Neural cell (in vitro differentiated cells): ENCODE measurements at regions not wholly inside any gene's neighbourhood (a gene's known extent, or its start where the extent isn't known, plus 50 kb on each side); places are given as distances from the start of the nearest gene placed in this dataset.
"Not testable (repeated sequence)": the region's sequence is repeated elsewhere in the genome, so short reads cannot be mapped to it uniquely, and the experiment has no call there.

Source experiments
- H2AFZ ChIP-seq: fragments of 200-600, 300-800 bp; sonication (generic), shearing (Covaris generic); 2 replicates; pipeline ENCODE4 v1.6.0; 2014; ENCODE audit warnings: low read depth, mild to moderate bottlenecking, antibody characterized with exemption, low read length, moderate library complexity
- H3F3A ChIP-seq: fragments of 200-600 bp; shearing (Covaris generic); 2 replicates; pipeline ENCODE4 v1.6.1; 2016; ENCODE audit warnings: mild to moderate bottlenecking, moderate library complexity, mixed read lengths, antibody characterized with exemption, low read length; ENCODE audit not compliant: insufficient read depth, poor library complexity, severe bottlenecking
- H3K27ac ChIP-seq: fragments of 200-600, 300-800 bp; sonication (generic), shearing (Covaris generic); 2 replicates; pipeline ENCODE4 v1.5.1; 2014; ENCODE audit warnings: mild to moderate bottlenecking, low read length, moderate library complexity
- H3K27me3 ChIP-seq: fragments of 300-800, 200-600 bp; sonication (generic), shearing (Covaris generic); 2 replicates; pipeline ENCODE4 v1.6.0; 2014; ENCODE audit warnings: mild to moderate bottlenecking, low read depth, low read length, moderate library complexity; ENCODE audit not compliant: insufficient read depth
- H3K36me3 ChIP-seq: fragments of 300-800, 200-600 bp; sonication (generic), shearing (Covaris generic); 2 replicates; pipeline ENCODE4 v1.5.1; 2014; ENCODE audit warnings: mild to moderate bottlenecking, antibody characterized with exemption, low read length, moderate library complexity; ENCODE audit not compliant: insufficient read depth
- H3K4me2 ChIP-seq: fragments of 300-800, 200-600 bp; sonication (generic), shearing (Covaris generic); 2 replicates; pipeline ENCODE4 v1.6.0; 2014; ENCODE audit warnings: mild to moderate bottlenecking, low read length
- H3K4me3 ChIP-seq: fragments of 300-800, 200-600 bp; sonication (generic), shearing (Covaris generic); 2 replicates; pipeline ENCODE4 v1.5.1; 2014; ENCODE audit warnings: mild to moderate bottlenecking, low read length, moderate library complexity
- H3K79me2 ChIP-seq: fragments of 200-600 bp; shearing (Covaris generic); replicated peaks from 2 replicates; pipeline ENCODE4 v1.6.0; 2014; ENCODE audit warnings: mild to moderate bottlenecking, low read length, moderate library complexity; ENCODE audit not compliant: insufficient read depth
- H3K9ac ChIP-seq: fragments of 300-800, 200-600 bp; sonication (generic), shearing (Covaris generic); 2 replicates; pipeline ENCODE4 v1.6.1; 2016; ENCODE audit warnings: mild to moderate bottlenecking, low read length, mixed read lengths
- H3K9me2 ChIP-seq: fragments of 200-600 bp; shearing (Covaris generic); 2 replicates; pipeline ENCODE4 v1.6.1; 2016; ENCODE audit warnings: mild to moderate bottlenecking, low read length, mixed read lengths; ENCODE audit not compliant: insufficient read depth
- H3K9me3 ChIP-seq: fragments of 200-600, 300-800 bp; sonication (generic), shearing (Covaris generic); 2 replicates; pipeline ENCODE4 v1.6.1; 2016; ENCODE audit warnings: mild to moderate bottlenecking, mixed run types, low read length, moderate library complexity, mixed read lengths
- H4K20me1 ChIP-seq: fragments of 200-600 bp; shearing (Covaris generic); 2 replicates; pipeline ENCODE4 v1.6.1; 2016; ENCODE audit warnings: mild to moderate bottlenecking, mixed run types; ENCODE audit not compliant: insufficient read depth
- CTCF ChIP-seq: fragments of 450-650 bp; IDR thresholded peaks from 2 replicates; pipeline ENCODE4 v1.5.1; 2014; ENCODE audit warnings: antibody characterized with exemption, mild to moderate bottlenecking, moderate library complexity; ENCODE audit not compliant: poor library complexity, severe bottlenecking
- EP300 ChIP-seq: fragments of 450-650 bp; conservative IDR thresholded peaks from 2 replicates; pipeline ENCODE4 v1.6.1; 2014; ENCODE audit warnings: antibody characterized with exemption, mild to moderate bottlenecking, moderate library complexity; ENCODE audit not compliant: poor library complexity, severe bottlenecking
- EZH2 ChIP-seq: fragments of 200-600, 300-800 bp; shearing (Covaris generic), sonication (generic); IDR thresholded peaks from 2 replicates; pipeline ENCODE4 v1.6.1; 2014; ENCODE audit warnings: antibody characterized with exemption, low read length, borderline replicate concordance, mild to moderate bottlenecking; ENCODE audit not compliant: insufficient read depth, poor library complexity, severe bottlenecking
- MXI1 ChIP-seq: fragments of 450-650 bp; conservative IDR thresholded peaks from 2 replicates; pipeline ENCODE4 v1.6.1; 2014; ENCODE audit warnings: antibody characterized with exemption, mild to moderate bottlenecking; ENCODE audit not compliant: poor library complexity, severe bottlenecking
- RAD21 ChIP-seq: fragments of 450-650 bp; conservative IDR thresholded peaks from 2 replicates; pipeline ENCODE4 v1.6.1; 2014; ENCODE audit warnings: antibody characterized with exemption, mild to moderate bottlenecking, moderate library complexity
- TAF1 ChIP-seq: IDR thresholded peaks from 2 replicates; pipeline ENCODE4 v1.6.1; 2012; ENCODE audit warnings: low read depth

- H3K36me3 ChIP-seq, H3K27ac ChIP-seq, H3F3A ChIP-seq, H3K27me3 ChIP-seq, H2AFZ ChIP-seq, H3K79me2 ChIP-seq, H3K4me2 ChIP-seq, H3K9me2 ChIP-seq, H4K20me1 ChIP-seq, H3K9me3 ChIP-seq, H3K9ac ChIP-seq, H3K4me3 ChIP-seq: not testable (repeated sequence)
Observed at GRCh38 chr11:109714444-109714843, 292.5 kb downstream of the C11orf87 start.

DNA sequence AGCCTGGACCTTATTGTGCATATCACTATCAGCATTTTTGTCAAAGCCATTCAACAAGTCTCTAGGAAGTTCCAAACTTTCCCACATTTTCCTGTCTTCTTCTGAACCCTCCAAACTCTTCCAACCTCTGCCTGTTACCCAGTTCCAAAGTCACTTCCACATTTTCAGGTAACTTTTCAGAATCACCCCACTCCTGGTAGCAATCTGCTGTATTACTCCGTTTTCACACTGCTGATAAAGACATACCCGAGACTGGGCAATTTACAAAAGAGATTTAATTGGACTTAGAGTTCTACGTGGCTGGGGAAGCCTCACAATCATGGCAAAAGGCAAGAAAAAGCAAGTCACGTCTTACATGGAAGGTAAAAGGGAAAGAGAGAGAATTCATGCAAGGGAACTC is 293.4 kb downstream of the C11orf87 start:
- not testable (repeated sequence) for H3K4me3 ChIP-seq, H3K9me3 ChIP-seq, H3K36me3 ChIP-seq, H3K9ac ChIP-seq, H4K20me1 ChIP-seq, H3K27ac ChIP-seq, H3K9me2 ChIP-seq, H3F3A ChIP-seq, H2AFZ ChIP-seq, H3K79me2 ChIP-seq, H3K4me2 ChIP-seq, H3K27me3 ChIP-seq

DNA sequence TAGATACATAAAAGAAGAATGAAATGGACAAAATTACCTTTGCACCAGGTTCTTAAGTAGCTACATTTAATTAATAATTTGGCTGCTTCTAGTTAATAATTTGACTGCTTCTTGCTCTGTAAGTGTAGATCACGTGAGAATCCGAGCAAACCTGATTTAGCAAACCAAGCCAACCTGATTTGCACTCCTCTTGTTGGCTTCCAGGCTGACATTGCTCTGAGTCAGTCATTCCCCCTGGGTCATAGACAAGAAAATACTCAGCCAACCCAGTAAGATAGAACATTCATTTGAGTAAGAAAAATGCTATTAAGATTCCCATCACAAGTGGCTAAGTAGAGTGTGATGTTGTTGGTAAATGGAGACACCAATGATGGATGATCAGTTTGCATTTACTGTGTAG is 304.1 kb downstream of the C11orf87 start:
- Histone ChIP-seq H3K79me2 (no peaks in the 10 kb centered on the region), H3K9me2 (no peaks in the 10 kb centered on the region), H3K4me3 (no peak overlapping the region)

DNA sequence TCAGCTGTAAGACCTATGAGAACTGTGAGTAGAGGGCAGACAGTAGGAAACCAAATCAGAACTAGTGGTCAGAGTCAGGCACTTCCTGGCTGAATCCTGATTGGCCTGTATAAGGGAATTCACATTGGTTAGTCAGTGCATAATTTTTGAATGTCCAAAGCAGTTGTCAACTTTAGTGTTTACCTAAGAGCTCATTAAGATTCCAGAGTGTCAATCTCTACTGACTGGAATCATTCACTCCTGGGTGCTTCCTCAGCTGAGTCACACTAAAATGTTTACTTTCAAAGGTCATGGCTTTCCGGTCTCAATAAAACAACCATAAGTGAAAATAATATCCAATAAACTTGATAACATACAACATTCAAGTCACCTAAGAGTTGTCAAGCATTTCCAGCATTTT is 306.1 kb downstream of the C11orf87 start:
- Histone ChIP-seq H3K27me3 (no peaks in the 10 kb centered on the region), H3K9me2 (no peaks in the 10 kb centered on the region), H3K4me3 (no peak overlapping the region), H2AFZ (no peak overlapping the region), H3K9ac (no peak overlapping the region), H4K20me1 (no peaks in the 10 kb centered on the region), H3K36me3 (no peaks in the 10 kb centered on the region), H3F3A (no peaks in the 10 kb centered on the region), H3K4me2 (no peak overlapping the region), H3K79me2 (no peaks in the 10 kb centered on the region), H3K9me3 (no peaks in the 10 kb centered on the region), H3K27ac (no peak overlapping the region)
- TF ChIP-seq CTCF (no peak), MXI1 (no peak), RAD21 (no peak), TAF1 (no peak), EZH2 (no peak)

More for the DNA sequence above, 304.1 kb downstream of the C11orf87 start:
- Histone ChIP-seq H3K27ac (no peak overlapping the region), H3K9ac (no peak overlapping the region), H3F3A (no peaks in the 10 kb centered on the region), H3K36me3 (no peaks in the 10 kb centered on the region), H3K4me2 (no peak overlapping the region), H3K9me3 (no peaks in the 10 kb centered on the region), H3K27me3 (no peaks in the 10 kb centered on the region), H4K20me1 (no peaks in the 10 kb centered on the region), H2AFZ (no peak overlapping the region)
- TF ChIP-seq MXI1, result no peak
- no peak for TF ChIP-seq EP300
- no peak for TF ChIP-seq TAF1
- TF ChIP-seq RAD21, result no peak
